ENCODE measurements at regions not wholly inside any gene's neighbourhood (a gene's known extent, or its start where the extent isn't known, plus 50 kb on each side); places are given as distances from the start of the nearest gene placed in this dataset.

GRCh38 chr16:73186752-73187601 lies 139.0 kb upstream of the ZFHX3 start:
- no peak for DNase-seq (ENCODE audit: low spot score)

GRCh38 chr16:73185737-73186136 lies 137.8 kb upstream of the ZFHX3 start:
- DNase-seq (ENCODE audit: low spot score), result no peak

DNA sequence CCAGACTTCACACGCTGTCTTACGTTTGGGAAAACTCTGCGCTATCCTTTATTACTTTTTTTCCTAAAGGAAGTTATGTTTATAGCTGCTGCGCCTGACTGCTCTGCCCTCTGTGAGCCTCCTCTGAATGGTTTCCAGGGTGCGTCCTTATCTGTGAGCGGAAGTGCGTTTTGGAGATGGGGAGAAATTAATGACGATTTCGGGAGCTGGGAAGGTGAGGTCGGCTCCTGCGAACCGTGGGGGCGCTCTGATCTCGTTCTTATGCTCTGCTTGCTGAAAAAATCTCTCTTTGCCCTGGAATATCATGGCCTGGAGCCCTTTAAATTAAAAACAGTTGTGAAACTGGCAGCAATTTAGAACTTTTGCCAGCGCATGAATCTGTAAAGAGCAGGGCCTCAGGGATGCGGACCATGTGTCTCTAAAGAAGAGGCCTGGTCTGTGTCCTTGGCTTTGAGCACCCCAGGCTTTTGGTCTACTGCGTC lies 135.7 kb upstream of the ZFHX3 start:
- DNase-seq (ENCODE audit: low spot score), result no peak

DNA sequence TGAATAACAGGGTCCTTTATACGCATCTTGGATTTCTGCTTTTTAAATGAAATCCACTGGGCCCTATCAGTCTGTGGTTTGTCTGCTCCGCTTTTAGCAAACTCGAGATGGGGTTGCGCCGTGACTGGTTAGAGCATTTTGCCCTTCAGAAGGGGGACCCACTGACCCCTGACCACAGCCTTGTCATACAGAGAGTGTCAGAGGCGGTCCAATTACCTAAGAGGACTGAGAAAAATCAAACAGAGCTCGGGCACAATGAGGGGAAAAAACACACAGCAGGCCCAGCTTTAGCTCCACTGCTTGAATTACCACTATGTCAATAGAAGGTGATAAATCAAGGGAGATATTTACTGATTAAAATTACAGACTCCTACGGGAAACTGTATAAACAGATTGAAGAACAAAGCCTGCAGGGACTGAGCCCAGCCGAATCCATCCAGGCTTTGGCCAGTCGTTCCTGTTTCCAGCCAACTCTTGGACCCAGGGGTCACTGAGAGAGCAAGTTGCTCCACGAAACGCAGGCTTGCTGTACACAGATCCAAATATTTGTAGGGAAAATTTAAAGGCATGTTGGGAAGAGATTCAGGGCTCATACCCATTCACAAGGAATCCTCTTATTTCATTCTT lies 131.9 kb upstream of the ZFHX3 start:
- no peak for DNase-seq (ENCODE audit: low spot score)

GRCh38 chr16:73177729-73178295 lies 129.9 kb upstream of the ZFHX3 start:
- no peak for DNase-seq (ENCODE audit: low spot score)

GRCh38 chr16:73176577-73177013 lies 128.7 kb upstream of the ZFHX3 start:
- DNase-seq (ENCODE audit: low spot score), result no peak

DNA sequence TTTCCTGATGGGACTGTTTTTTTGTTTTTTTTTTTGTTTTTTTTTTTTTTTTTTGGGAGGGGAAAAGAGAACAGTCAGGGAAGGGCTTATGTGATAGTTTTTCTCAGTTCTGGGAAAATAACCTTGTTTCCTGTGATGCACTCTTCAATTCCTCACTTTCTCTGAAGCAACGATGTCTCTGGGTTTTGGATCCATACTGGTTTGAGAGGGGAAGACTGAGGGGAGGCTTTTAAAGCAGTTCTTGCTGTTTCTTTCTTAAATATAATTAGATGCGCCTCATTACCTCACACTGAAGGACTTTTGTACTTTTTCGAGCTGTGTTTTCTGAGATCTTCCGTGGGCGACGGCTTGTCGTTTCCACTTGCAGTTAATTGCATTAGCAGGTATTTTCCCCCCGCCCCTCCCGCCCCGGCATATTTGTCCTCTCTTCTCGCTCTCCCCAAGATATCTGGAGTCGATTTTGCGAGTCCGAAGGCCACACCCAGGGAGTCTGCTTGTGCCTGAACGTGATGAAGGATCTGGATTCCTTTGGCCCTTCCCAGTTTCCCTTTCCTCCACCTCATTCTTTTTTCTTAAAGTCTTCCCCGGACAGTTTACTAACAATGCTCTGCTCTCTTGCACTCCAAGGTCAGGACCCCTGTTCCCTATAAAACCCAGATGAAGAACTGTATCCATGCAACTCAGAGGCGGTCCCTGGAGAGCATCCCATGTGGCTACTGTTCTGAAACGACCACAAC lies 125.2 kb upstream of the ZFHX3 start:
- no peak for DNase-seq (ENCODE audit: low spot score)

- no peak for DNase-seq (ENCODE audit: low spot score)
Observed at GRCh38 chr16:73172241-73172972, 124.5 kb upstream of the ZFHX3 start.

GRCh38 chr16:73171901-73172240 lies 123.9 kb upstream of the ZFHX3 start:
- no peak for DNase-seq (ENCODE audit: low spot score)

- DNase-seq (ENCODE audit: low spot score), result no peak
Observed at GRCh38 chr16:73171380-73171779, 123.5 kb upstream of the ZFHX3 start.

- no peak for DNase-seq (ENCODE audit: low spot score)
Observed at GRCh38 chr16:73170612-73171038, 122.7 kb upstream of the ZFHX3 start.

DNA sequence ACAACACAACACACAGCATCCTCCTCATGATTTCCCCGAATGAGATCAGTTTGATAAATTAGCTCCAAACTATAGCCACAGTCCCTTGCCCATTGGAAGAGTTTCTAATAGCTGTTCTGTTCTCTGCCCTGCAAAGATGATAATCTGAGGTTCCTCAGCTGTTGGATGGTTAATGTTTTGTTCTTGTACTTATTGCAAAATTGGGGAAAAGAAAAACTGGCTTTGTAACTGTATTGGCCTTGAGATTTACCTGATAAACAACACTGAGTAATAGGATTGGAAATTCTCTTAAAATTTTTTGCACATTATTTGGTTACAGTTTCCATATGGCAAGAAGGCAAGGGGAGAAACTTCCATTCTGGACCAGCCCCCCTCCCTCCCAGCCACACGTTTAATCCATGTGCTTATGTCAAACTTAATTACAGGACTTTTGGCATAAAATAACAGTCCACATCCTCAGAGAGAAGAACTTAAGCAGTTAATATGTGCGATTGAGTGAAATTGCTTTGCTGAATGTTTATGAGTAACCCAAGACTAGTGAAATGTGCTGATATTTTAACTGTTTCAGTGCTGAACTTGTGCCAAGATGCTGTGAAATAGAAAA lies 119.1 kb upstream of the ZFHX3 start:
- no peak for DNase-seq (ENCODE audit: low spot score)

GRCh38 chr16:73166441-73166851 lies 118.5 kb upstream of the ZFHX3 start:
- DNase-seq (ENCODE audit: low spot score), result no peak

DNA sequence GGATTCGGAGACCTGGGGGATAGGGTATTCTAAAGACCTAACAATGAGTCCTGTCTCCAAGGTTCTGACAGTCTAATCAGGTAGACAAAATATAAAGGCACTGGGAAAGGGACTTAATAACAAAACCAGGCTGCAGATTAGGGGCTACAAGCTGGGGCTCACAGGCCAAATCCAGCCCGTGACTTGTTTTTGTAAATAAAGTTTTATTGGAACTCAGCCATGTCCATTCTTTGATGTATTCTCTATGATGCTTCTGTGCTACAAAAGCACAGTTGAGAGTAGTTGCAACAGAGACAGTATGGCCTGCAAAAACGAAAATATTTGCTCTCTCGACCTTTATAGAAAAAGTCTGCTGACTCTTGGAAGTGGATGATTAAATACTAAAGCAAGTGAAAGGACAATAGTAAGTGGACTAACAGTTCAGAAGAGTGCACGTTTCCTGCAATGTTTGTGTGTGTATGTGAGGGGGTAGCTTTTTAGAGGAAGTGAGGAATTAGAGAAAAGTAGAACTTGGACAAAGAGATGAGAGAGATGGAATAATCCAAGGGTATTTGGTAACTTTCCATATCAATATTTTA lies 115.4 kb upstream of the ZFHX3 start:
- DNase-seq (ENCODE audit: low spot score), result no peak

- DNase-seq (ENCODE audit: low spot score), result no peak
Observed at GRCh38 chr16:73161977-73162376, 114.0 kb upstream of the ZFHX3 start.

GRCh38 chr16:73159296-73159695 lies 111.4 kb upstream of the ZFHX3 start:
- DNase-seq (ENCODE audit: low spot score), result no peak

- DNase-seq (ENCODE audit: low spot score), result no peak
Observed at GRCh38 chr16:73157861-73158260, 109.9 kb upstream of the ZFHX3 start.

DNA sequence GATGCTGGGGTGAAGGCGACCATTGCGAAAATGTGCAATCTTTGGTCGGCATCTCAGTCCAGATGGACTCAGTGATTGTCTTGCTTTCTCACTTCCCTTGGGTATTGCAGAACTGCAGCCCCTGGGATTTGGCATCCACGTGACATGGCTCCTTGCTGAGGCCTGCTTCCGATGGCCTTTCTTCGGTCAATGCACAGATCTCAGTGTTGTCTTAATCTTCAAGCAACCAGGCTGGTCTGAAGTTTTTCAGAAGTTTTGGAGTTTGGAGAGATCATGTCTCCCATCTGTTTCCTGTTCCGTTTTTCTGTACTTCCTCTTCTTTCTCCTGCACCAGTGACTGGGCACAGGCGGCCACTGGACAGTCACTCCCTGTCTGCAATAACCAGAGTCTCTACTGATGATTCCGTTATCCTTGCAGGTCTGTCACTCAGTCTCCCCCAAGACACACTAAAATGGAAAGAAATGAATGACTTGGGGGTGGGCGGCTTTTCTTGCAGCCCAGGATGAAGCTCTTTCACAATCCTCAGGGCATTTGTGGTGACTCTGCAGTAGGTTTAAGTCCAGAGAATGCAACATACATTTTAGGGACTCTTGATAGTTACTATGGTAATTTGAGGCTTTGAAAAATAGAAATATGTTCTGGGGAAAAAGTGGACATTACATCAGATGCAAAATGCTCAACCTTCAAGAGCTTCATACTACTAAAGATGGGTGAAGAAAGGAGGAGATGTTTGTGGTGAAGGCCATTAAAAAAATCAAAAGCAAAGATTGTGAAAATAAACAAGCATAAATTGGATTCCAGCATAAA lies 106.3 kb upstream of the ZFHX3 start:
- no peak for DNase-seq (ENCODE audit: low spot score)

- no peak for DNase-seq (ENCODE audit: low spot score)
Observed at GRCh38 chr16:73152386-73153125, 104.6 kb upstream of the ZFHX3 start.
